Loucy (cell line): ENCODE measurements at regions not wholly inside any gene's neighbourhood (a gene's known extent, or its start where the extent isn't known, plus 50 kb on each side); places are given as distances from the start of the nearest gene placed in this dataset.

Source experiments
- CTCF ChIP-seq: fragments of 200-600 bp; sonication (generic); conservative IDR thresholded peaks from 2 replicates; pipeline ENCODE4 v1.5.1; 2014; ENCODE audit warnings: mild to moderate bottlenecking, antibody characterized with exemption, low read length
- EZH2phosphoT487 ChIP-seq: fragments of 200-600 bp; IDR thresholded peaks from 2 replicates; pipeline ENCODE4 v1.6.1; 2018; ENCODE audit warnings: antibody characterized with exemption, mild to moderate bottlenecking, moderate library complexity, borderline replicate concordance

DNA sequence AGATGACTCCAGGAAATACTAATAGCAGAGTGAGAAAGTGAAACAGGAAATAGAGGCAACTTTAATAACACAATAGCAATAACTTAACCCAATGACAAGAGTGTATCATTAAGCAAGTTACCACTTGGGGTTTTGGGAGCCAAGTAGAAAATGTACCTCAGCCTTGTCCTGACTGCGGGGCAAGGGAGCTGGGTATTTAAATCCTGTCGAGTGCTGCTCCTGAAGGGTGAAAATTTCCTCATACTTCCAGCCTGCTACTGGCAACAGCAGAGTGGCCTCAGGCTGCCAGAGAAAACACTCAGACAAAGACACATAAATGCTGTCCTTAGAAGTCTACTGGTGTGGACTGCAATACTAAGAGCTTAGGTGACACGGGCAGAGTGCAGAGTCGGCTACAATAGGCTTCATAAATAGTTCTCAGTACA lies 112.5 kb upstream of the EMB start:
- TF ChIP-seq CTCF, result no peak
- TF ChIP-seq EZH2phosphoT487, result no peak
